T-cell (primary cell): ENCODE measurements at regions not wholly inside any gene's neighbourhood (a gene's known extent, or its start where the extent isn't known, plus 50 kb on each side); places are given as distances from the start of the nearest gene placed in this dataset.
"Not testable (repeated sequence)": the region's sequence is repeated elsewhere in the genome, so short reads cannot be mapped to it uniquely, and the experiment has no call there.

ENCODE experiments used
- ATAC-seq, 4 experiments: fragments of 200-7000 bp in 3 of 4; fragments of 150-1000 bp in 1 of 4; cut with Tn5 transposase; replicated peaks in 1 of 4; 1 replicate in 3 of 4; 2 replicates in 1 of 4; pipeline ENCODE4 v1.10.0; 2021; ENCODE audit warnings: moderate library complexity in 3 of 4, mild to moderate bottlenecking in 2 of 4, moderate number of reproducible peaks in 1 of 4
- CTCF ChIA-PET, 2 donors: fragments of 300-600 bp; sonication (Branson Sonifier 250); formaldehyde crosslinking; loops; one replicate each; lab custom pipeline; 2022; ENCODE audit warnings: antibody characterized with exemption in 2 of 2; lab: Charles Lee
- POLR2A ChIA-PET, 2 donors: fragments of 300-600 bp; sonication (Branson Sonifier 250); formaldehyde crosslinking; loops; one replicate each; lab custom pipeline; 2022; ENCODE audit warnings: antibody characterized with exemption in 2 of 2; lab: Charles Lee
- DNase-seq, 35 experiments: peaks; one replicate each; pipeline versions ENCODE4 v3.0.0 to v3.0.0-alpha.2; 2013 to 2023
- H3K27ac ChIP-seq: one replicate; pipeline ENCODE4 v1.5.1; 2013; ENCODE audit warnings: low read length
- H3K27me3 ChIP-seq, 2 experiments: replicated peaks in 1 of 2; 1 replicate in 1 of 2; 2 replicates in 1 of 2; pipeline versions ENCODE4 v1.6.1 to v1.7.0; 2013; ENCODE audit warnings: low read length in 1 of 2, mixed read lengths in 1 of 2; ENCODE audit not compliant: control insufficient read depth in 2 of 2, insufficient read depth in 2 of 2; ENCODE audit errors: extremely low read depth in 1 of 2
- H3K36me3 ChIP-seq, 2 donors: 1 replicate in 1 of 2; 2 replicates in 1 of 2; pipeline versions ENCODE4 v1.6.1 to v1.7.0; 2013; ENCODE audit warnings: low read length in 1 of 2; ENCODE audit not compliant: control insufficient read depth in 2 of 2, insufficient read depth in 1 of 2; ENCODE audit errors: extremely low read depth in 1 of 2
- H3K4me1 ChIP-seq, 2 experiments: 1 replicate in 1 of 2; 2 replicates in 1 of 2; pipeline versions ENCODE4 v1.6.1 to v1.7.0; 2013; ENCODE audit warnings: low read length in 2 of 2, mixed read lengths in 1 of 2; ENCODE audit not compliant: insufficient read depth in 2 of 2, control insufficient read depth in 1 of 2; ENCODE audit errors: extremely low read depth in 1 of 2
- H3K4me3 ChIP-seq, 2 donors: 1 replicate in 1 of 2; 2 replicates in 1 of 2; pipeline versions ENCODE4 v1.5.1 to v1.7.0; 2013; ENCODE audit warnings: mild to moderate bottlenecking in 2 of 2, low read length in 1 of 2, moderate library complexity in 1 of 2; ENCODE audit not compliant: control insufficient read depth in 1 of 2; ENCODE audit errors: extremely low read depth in 1 of 2
- H3K9me3 ChIP-seq: 2 replicates; pipeline ENCODE4 v1.7.0; 2013
- H3K27ac Mint-ChIP-seq, 2 donors: one replicate each; pipeline ENCODE4 v1.8.0; 2020 to 2021; ENCODE audit warnings: mild to moderate bottlenecking in 2 of 2, mixed read lengths in 2 of 2
- H3K27me3 Mint-ChIP-seq, 2 donors: one replicate each; pipeline ENCODE4 v1.8.0; 2021 to 2022; ENCODE audit warnings: mixed read lengths in 2 of 2
- H3K36me3 Mint-ChIP-seq: one replicate; pipeline ENCODE4 v1.8.0; 2021; ENCODE audit warnings: mixed read lengths
- H3K4me1 Mint-ChIP-seq, 3 donors: one replicate each; pipeline ENCODE4 v1.8.0; 2020 to 2022; ENCODE audit warnings: mixed read lengths in 3 of 3, mild to moderate bottlenecking in 1 of 3
- H3K4me3 Mint-ChIP-seq, 3 donors: one replicate each; pipeline ENCODE4 v1.8.0; 2020 to 2022; ENCODE audit warnings: mild to moderate bottlenecking in 3 of 3, mixed read lengths in 3 of 3, moderate library complexity in 3 of 3
- H3K9me3 Mint-ChIP-seq, 3 donors: one replicate each; pipeline ENCODE4 v1.8.0; 2020 to 2022; ENCODE audit warnings: mixed read lengths in 3 of 3
- WGBS: methylation state at CpG from one replicate; pipeline ENCODE4 v1.1.5; 2013; ENCODE audit warnings: missing lambda C conversion rate; ENCODE audit not compliant: insufficient coverage; 5-methylcytosine and 5-hydroxymethylcytosine counted together

GRCh38 chr4:20019310-20020015 is 232.2 kb upstream of the SLIT2 start:
- Mint-ChIP-seq H3K9me3 (peaks cover 0 to 7% (median 3%) of the 10 kb centered on the region in 3 donors), H3K4me3 (no peak overlapping the region)

GRCh38 chr4:20017777-20018115 is 234.0 kb upstream of the SLIT2 start:
- DNase-seq = no peak
- no peak for ATAC-seq
- POLR2A ChIA-PET = no interaction called here
- no peaks in the 10 kb centered on the region for H3K27me3 ChIP-seq
- no CpG with 5 or more reads among the region's 3 CpGs for WGBS
- no peak overlapping the region for H3K4me3 ChIP-seq
- Mint-ChIP-seq H3K9me3 (peaks cover 0 to 4% (median 2%) of the 10 kb centered on the region in 3 donors), H3K4me1 (no peaks in the 10 kb centered on the region), H3K36me3 (no peaks in the 10 kb centered on the region), H3K27me3 (no peaks in the 10 kb centered on the region), H3K27ac (no peak overlapping the region), H3K4me3 (no peak overlapping the region)
- CTCF ChIA-PET = no interaction called here
- H3K4me1 ChIP-seq = no peaks in the 10 kb centered on the region
- H3K9me3 ChIP-seq = no peaks in the 10 kb centered on the region
- H3K36me3 ChIP-seq = no peaks in the 10 kb centered on the region
- no peak overlapping the region for H3K27ac ChIP-seq

More at GRCh38 chr4:20019310-20020015, 232.2 kb upstream of the SLIT2 start:
- ATAC-seq (no peak), DNase-seq (no peak)
- H3K4me3 ChIP-seq = no peak overlapping the region
- no peaks in the 10 kb centered on the region for H3K4me1 Mint-ChIP-seq
- no peaks in the 10 kb centered on the region for H3K27me3 ChIP-seq
- no peak overlapping the region for H3K27ac ChIP-seq
- H3K27me3 Mint-ChIP-seq = no peaks in the 10 kb centered on the region
- ChIA-PET CTCF (no interaction called here), POLR2A (no interaction called here)
- no CpG with 5 or more reads among the region's 4 CpGs for WGBS
- no peaks in the 10 kb centered on the region for H3K9me3 ChIP-seq
- H3K36me3 ChIP-seq = no peaks in the 10 kb centered on the region
- no peak overlapping the region for H3K27ac Mint-ChIP-seq
- H3K36me3 Mint-ChIP-seq = no peaks in the 10 kb centered on the region
- H3K4me1 ChIP-seq = no peaks in the 10 kb centered on the region

- POLR2A ChIA-PET = no interaction called here
- Histone ChIP-seq H3K9me3 (no peaks in the 10 kb centered on the region), H3K27ac (no peak overlapping the region), H3K27me3 (no peaks in the 10 kb centered on the region), H3K36me3 (no peaks in the 10 kb centered on the region), H3K4me1 (no peaks in the 10 kb centered on the region), H3K4me3 (no peak overlapping the region)
- Mint-ChIP-seq H3K4me3 (no peak overlapping the region), H3K36me3 (no peaks in the 10 kb centered on the region), H3K27ac (no peak overlapping the region), H3K9me3 (peaks cover 0 to 5% (median 4%) of the 10 kb centered on the region in 3 donors), H3K27me3 (no peaks in the 10 kb centered on the region), H3K4me1 (no peaks in the 10 kb centered on the region)
- ATAC-seq (no peak), DNase-seq (no peak)
- CTCF ChIA-PET = no interaction called here
- WGBS = no CpG with 5 or more reads among the region's 1 CpG
Observed at GRCh38 chr4:20017070-20017776, 234.5 kb upstream of the SLIT2 start.

GRCh38 chr4:20015636-20016224 is 236.0 kb upstream of the SLIT2 start:
- H3K4me3 ChIP-seq = no peak overlapping the region
- Mint-ChIP-seq H3K36me3 (no peaks in the 10 kb centered on the region), H3K9me3 (peaks cover 0 to 5% (median 4%) of the 10 kb centered on the region in 3 donors), H3K4me1 (no peaks in the 10 kb centered on the region), H3K4me3 (no peak overlapping the region), H3K27ac (no peak overlapping the region), H3K27me3 (no peaks in the 10 kb centered on the region)
- no peaks in the 10 kb centered on the region for H3K4me1 ChIP-seq
- H3K27me3 ChIP-seq = no peaks in the 10 kb centered on the region
- DNase-seq (no peak), ATAC-seq (no peak)
- no peak overlapping the region for H3K27ac ChIP-seq
- ChIA-PET POLR2A (no interaction called here), CTCF (no interaction called here)
- no CpG with 5 or more reads among the region's 4 CpGs for WGBS
- no peaks in the 10 kb centered on the region for H3K9me3 ChIP-seq
- no peaks in the 10 kb centered on the region for H3K36me3 ChIP-seq

- H3K4me3 ChIP-seq, POLR2A ChIA-PET, H3K27ac Mint-ChIP-seq, H3K36me3 Mint-ChIP-seq, ATAC-seq, H3K9me3 ChIP-seq, H3K36me3 ChIP-seq, CTCF ChIA-PET, H3K4me1 ChIP-seq, H3K4me3 Mint-ChIP-seq, H3K4me1 Mint-ChIP-seq, H3K27me3 ChIP-seq, H3K27ac ChIP-seq, DNase-seq, H3K27me3 Mint-ChIP-seq: not testable (repeated sequence)
- 92% methylated on average over 30 of the region's 52 CpGs for WGBS
- H3K9me3 Mint-ChIP-seq = peaks cover 12 to 23% (median 21%) of the 10 kb centered on the region in 3 donors
Observed at GRCh38 chr4:20003836-20004558, 247.7 kb upstream of the SLIT2 start.

- no peak for ATAC-seq
- H3K27ac Mint-ChIP-seq = no peak overlapping the region
- POLR2A ChIA-PET = no interaction called here
Observed at GRCh38 chr4:19999775-20000414, 251.8 kb upstream of the SLIT2 start.

More at GRCh38 chr4:19999775-20000414, 251.8 kb upstream of the SLIT2 start:
- H3K27ac ChIP-seq = no peak overlapping the region
- no peaks in the 10 kb centered on the region for H3K27me3 Mint-ChIP-seq
- no peaks in the 10 kb centered on the region for H3K27me3 ChIP-seq
- H3K4me3 Mint-ChIP-seq = no peak overlapping the region
- peaks cover 7 to 15% (median 7%) of the 10 kb centered on the region in 3 donors for H3K9me3 Mint-ChIP-seq
- WGBS = no CpG with 5 or more reads among the region's 4 CpGs
- H3K36me3 Mint-ChIP-seq = no peaks in the 10 kb centered on the region
- CTCF ChIA-PET = interaction anchor here in 1 of 2 donors (0.6 kb wide), 1 partner anchor 12 kb away, joined by 3 read pairs; no protein-coding TSS in a partner anchor
- H3K36me3 ChIP-seq = no peaks in the 10 kb centered on the region
- H3K4me1 Mint-ChIP-seq = no peaks in the 10 kb centered on the region
- no peaks in the 10 kb centered on the region for H3K9me3 ChIP-seq
- H3K4me3 ChIP-seq = no peak overlapping the region
- H3K4me1 ChIP-seq = no peaks in the 10 kb centered on the region
- DNase-seq = no peak
